ENCODE measurements at regions not wholly inside any gene's neighbourhood (a gene's known extent, or its start where the extent isn't known, plus 50 kb on each side); places are given as distances from the start of the nearest gene placed in this dataset.

DNA sequence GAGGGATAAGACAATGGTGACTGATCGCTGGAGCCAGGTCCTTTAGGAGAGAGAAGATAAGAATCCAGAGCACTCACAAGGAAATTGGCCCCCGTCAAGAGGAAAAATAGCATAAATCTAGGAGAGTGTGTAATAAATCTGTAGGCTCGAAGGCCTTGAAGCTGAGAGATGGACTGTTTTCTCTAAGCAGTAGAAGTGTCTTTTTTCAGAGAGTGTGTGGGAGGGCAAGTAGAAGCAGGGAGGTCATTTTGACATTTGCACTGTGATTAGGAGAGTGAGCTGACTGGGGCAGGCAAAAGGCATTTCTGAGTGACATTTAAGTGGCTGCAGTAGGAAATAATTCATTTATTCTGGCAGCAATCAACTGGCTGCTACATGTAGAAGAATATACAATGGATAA lies 78.0 kb upstream of the DDHD1 start:
- no peak for TF ChIP-seq POLR2AphosphoS5 (IDR thresholded peaks at IDR 0.05; ENCODE audit: low read depth)
- TF ChIP-seq SPI1 (IDR thresholded peaks at IDR 0.05; ENCODE audit: borderline replicate concordance, low read depth) = no peak
- TF ChIP-seq, protein P1, sequence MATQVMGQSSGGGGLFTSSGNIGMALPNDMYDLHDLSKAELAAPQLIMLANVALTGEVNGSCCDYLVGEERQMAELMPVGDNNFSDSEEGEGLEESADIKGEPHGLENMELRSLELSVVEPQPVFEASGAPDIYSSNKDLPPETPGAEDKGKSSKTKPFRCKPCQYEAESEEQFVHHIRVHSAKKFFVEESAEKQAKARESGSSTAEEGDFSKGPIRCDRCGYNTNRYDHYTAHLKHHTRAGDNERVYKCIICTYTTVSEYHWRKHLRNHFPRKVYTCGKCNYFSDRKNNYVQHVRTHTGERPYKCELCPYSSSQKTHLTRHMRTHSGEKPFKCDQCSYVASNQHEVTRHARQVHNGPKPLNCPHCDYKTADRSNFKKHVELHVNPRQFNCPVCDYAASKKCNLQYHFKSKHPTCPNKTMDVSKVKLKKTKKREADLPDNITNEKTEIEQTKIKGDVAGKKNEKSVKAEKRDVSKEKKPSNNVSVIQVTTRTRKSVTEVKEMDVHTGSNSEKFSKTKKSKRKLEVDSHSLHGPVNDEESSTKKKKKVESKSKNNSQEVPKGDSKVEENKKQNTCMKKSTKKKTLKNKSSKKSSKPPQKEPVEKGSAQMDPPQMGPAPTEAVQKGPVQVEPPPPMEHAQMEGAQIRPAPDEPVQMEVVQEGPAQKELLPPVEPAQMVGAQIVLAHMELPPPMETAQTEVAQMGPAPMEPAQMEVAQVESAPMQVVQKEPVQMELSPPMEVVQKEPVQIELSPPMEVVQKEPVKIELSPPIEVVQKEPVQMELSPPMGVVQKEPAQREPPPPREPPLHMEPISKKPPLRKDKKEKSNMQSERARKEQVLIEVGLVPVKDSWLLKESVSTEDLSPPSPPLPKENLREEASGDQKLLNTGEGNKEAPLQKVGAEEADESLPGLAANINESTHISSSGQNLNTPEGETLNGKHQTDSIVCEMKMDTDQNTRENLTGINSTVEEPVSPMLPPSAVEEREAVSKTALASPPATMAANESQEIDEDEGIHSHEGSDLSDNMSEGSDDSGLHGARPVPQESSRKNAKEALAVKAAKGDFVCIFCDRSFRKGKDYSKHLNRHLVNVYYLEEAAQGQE (IDR thresholded peaks at IDR 0.05; ENCODE audit: insufficient replicate concordance, low read depth) = no peak
- no peak for TF ChIP-seq GABPA (IDR thresholded peaks at IDR 0.05; ENCODE audit: low read depth)
- no peak overlapping the region for H3K4me3 ChIP-seq (replicated peaks; ENCODE audit: insufficient read depth, low read length)
- no peak for DNase-seq (ENCODE audit: low read depth in 1 of 2, low spot score in 1 of 2)
- H3K27me3 ChIP-seq (ENCODE audit: insufficient read depth, poor library complexity, severe bottlenecking) = no peaks in the 10 kb centered on the region
- H3K27ac ChIP-seq (replicated peaks) = no peak overlapping the region

DNA sequence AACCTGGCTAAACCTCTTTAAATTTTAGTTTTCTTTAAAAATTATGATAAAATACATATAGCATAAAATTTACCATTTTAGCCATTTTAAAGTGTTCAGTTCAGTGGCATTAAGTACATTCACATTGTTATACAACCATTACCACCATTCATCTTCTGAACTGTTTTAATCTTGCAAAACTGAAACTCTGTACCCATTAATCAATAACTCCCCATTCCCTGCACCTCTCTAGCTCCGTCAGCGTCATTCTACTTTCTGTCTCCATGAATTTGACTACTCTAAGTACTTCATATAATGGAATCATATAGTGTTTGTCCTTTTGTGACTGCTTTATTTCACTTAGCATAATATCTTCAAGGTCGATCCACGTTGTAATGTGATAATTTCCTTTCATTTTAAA lies 75.8 kb upstream of the DDHD1 start:
- H3K4me3 ChIP-seq (replicated peaks; ENCODE audit: insufficient read depth, low read length) = no peak overlapping the region
- no peak for DNase-seq (ENCODE audit: low read depth in 1 of 2, low spot score in 1 of 2)
- H3K27me3 ChIP-seq (ENCODE audit: insufficient read depth, poor library complexity, severe bottlenecking) = no peaks in the 10 kb centered on the region
- TF ChIP-seq POLR2AphosphoS5 (IDR thresholded peaks at IDR 0.05; ENCODE audit: low read depth) (no peak), GABPA (IDR thresholded peaks at IDR 0.05; ENCODE audit: low read depth) (no peak), SPI1 (IDR thresholded peaks at IDR 0.05; ENCODE audit: borderline replicate concordance, low read depth) (no peak)
- TF ChIP-seq, protein P2, sequence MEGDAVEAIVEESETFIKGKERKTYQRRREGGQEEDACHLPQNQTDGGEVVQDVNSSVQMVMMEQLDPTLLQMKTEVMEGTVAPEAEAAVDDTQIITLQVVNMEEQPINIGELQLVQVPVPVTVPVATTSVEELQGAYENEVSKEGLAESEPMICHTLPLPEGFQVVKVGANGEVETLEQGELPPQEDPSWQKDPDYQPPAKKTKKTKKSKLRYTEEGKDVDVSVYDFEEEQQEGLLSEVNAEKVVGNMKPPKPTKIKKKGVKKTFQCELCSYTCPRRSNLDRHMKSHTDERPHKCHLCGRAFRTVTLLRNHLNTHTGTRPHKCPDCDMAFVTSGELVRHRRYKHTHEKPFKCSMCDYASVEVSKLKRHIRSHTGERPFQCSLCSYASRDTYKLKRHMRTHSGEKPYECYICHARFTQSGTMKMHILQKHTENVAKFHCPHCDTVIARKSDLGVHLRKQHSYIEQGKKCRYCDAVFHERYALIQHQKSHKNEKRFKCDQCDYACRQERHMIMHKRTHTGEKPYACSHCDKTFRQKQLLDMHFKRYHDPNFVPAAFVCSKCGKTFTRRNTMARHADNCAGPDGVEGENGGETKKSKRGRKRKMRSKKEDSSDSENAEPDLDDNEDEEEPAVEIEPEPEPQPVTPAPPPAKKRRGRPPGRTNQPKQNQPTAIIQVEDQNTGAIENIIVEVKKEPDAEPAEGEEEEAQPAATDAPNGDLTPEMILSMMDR (IDR thresholded peaks at IDR 0.05; ENCODE audit: insufficient read depth, low read length) = no peak
- TF ChIP-seq, protein P1 (IDR thresholded peaks at IDR 0.05; ENCODE audit: insufficient replicate concordance, low read depth) = no peak
- no peak overlapping the region for H3K27ac ChIP-seq (replicated peaks)

DNA sequence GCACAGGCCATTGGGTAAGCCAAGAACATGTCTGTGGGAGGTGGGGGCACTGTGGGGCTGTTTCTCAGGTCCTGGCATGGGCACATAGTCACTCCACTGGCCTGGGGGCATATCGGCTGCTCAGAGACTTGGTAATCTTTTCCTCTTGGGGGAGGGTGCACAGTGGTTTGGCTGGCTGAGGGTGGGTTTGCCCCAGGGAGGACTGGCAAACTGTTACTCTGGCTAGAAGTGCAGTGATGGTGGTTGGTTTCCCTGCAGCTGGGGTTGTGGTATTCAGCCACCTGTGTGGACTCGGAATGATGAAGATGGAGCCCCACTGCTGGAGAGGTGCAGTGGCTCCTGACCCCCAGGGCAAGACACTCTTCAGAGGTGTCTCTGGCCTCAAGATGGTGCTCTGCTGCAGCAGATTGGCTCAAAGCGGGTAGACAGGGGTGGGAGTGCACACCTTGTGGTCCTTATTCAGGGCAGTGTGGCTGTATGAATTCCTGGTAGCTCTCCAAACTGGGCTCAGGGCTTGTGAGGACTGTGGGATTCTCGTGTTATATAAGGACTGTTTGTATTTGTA lies 74.1 kb upstream of the DDHD1 start:
- Histone ChIP-seq H3K27me3 (ENCODE audit: insufficient read depth, poor library complexity, severe bottlenecking) (no peaks in the 10 kb centered on the region), H3K4me3 (replicated peaks; ENCODE audit: insufficient read depth, low read length) (no peak overlapping the region), H3K27ac (replicated peaks) (no peak overlapping the region)
- DNase-seq (ENCODE audit: low read depth in 1 of 2, low spot score in 1 of 2) = no peak
- TF ChIP-seq, protein P1 (IDR thresholded peaks at IDR 0.05; ENCODE audit: insufficient replicate concordance, low read depth) = no peak
- no peak for TF ChIP-seq POLR2AphosphoS5 (IDR thresholded peaks at IDR 0.05; ENCODE audit: low read depth)

DNA sequence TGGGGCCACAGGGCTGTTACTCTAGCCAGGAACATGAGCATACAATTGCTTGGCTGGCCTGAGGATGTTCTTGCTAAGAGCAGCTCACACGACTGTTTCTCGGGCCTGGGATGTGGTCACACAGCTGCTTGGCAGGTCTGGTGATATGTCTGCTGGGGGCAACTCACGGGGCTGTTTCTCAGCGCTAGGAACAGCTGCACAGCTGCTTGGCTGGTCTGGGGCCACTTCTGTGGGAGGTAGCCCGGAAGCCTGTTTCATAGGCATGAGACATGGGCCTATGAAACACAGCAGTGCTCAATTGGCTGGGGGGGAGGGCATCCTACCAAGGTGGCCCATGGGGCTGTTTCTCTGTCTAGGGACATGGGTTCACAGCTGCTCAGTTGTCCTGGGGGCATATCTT lies 73.4 kb upstream of the DDHD1 start:
- no peak for DNase-seq (ENCODE audit: low read depth in 1 of 2, low spot score in 1 of 2)
- Histone ChIP-seq H3K4me3 (replicated peaks; ENCODE audit: insufficient read depth, low read length) (no peak overlapping the region), H3K27me3 (ENCODE audit: insufficient read depth, poor library complexity, severe bottlenecking) (no peaks in the 10 kb centered on the region), H3K27ac (replicated peaks) (no peak overlapping the region)
- TF ChIP-seq GABPA (IDR thresholded peaks at IDR 0.05; ENCODE audit: low read depth) = no peak
- TF ChIP-seq, protein P2 (IDR thresholded peaks at IDR 0.05; ENCODE audit: insufficient read depth, low read length) = no peak
- no peak for TF ChIP-seq SPI1 (IDR thresholded peaks at IDR 0.05; ENCODE audit: borderline replicate concordance, low read depth)
- no peak for TF ChIP-seq POLR2AphosphoS5 (IDR thresholded peaks at IDR 0.05; ENCODE audit: low read depth)
- TF ChIP-seq, protein P1 (IDR thresholded peaks at IDR 0.05; ENCODE audit: insufficient replicate concordance, low read depth) = no peak

Data from HL-60 (cell line).